Neural progenitor cell (in vitro differentiated cells): ENCODE measurements at regions not wholly inside any gene's neighbourhood (a gene's known extent, or its start where the extent isn't known, plus 50 kb on each side); places are given as distances from the start of the nearest gene placed in this dataset.

Experiments used
- EZH2 ChIP-seq: fragments of 200-600 bp; sonication (generic); IDR thresholded peaks from 2 replicates; pipeline ENCODE4 v1.6.1; 2017; ENCODE audit warnings: antibody characterized with exemption, mild to moderate bottlenecking, moderate library complexity
- EZH2phosphoT487 ChIP-seq: fragments of 200-600 bp; sonication (generic); IDR thresholded peaks from 2 replicates; pipeline ENCODE4 v1.6.1; 2017; ENCODE audit warnings: antibody characterized with exemption

DNA sequence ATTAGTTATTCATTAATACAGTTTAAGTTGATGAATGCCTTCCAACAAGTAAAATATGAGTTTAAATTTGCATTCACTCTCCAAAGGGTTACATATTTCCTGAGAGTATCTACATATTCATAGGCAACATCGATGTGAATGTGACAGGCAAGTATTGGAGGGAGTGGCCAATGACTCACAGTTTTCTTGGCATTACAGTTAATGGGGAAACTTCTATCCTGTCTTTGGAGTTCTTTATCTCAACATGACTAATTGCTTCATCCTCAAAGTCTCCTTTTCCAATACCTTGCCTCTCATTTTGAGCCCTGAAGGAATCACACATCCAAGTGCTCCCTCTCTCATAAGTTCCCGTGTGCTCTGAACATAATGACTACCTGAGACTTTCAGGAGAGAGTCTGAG lies 439.7 kb upstream of the FRG2C start:
- TF ChIP-seq EZH2phosphoT487 (no peak), EZH2 (no peak)
